A172 (cell line): ENCODE measurements at regions not wholly inside any gene's neighbourhood (a gene's known extent, or its start where the extent isn't known, plus 50 kb on each side); places are given as distances from the start of the nearest gene placed in this dataset.
A peak's percentile ranks its signal among the peaks of the same experiment; 100 is the strongest.

ENCODE experiments used
- DNase-seq: peaks from one replicate; pipeline ENCODE4 v3.0.0-alpha.2; 2015; ENCODE audit warnings: low spot score

GRCh38 chrX:67872958-67873357 lies 329.1 kb downstream of the AR start:
- no peak for DNase-seq

- no peak for DNase-seq
These were observed 348.6 kb downstream of the AR start for GRCh38 chrX:67892401-67892800.

GRCh38 chrX:67893931-67894330 lies 350.1 kb downstream of the AR start:
- DNase-seq = peak; percentile 0

GRCh38 chrX:67917421-67918010 lies 373.7 kb downstream of the AR start:
- DNase-seq = no peak

- no peak for DNase-seq
These were observed 379.1 kb downstream of the AR start for GRCh38 chrX:67922966-67923365.

GRCh38 chrX:67939270-67939669 lies 395.4 kb downstream of the AR start:
- no peak for DNase-seq

GRCh38 chrX:67949270-67949669 lies 405.4 kb downstream of the AR start:
- no peak for DNase-seq

- DNase-seq = no peak
These were observed 409.8 kb downstream of the AR start for GRCh38 chrX:67953658-67954057.

- no peak for DNase-seq
These were observed 417.7 kb downstream of the AR start for GRCh38 chrX:67961516-67961915.
